Muscle of leg (tissue), 3 donors: ENCODE measurements at regions not wholly inside any gene's neighbourhood (a gene's known extent, or its start where the extent isn't known, plus 50 kb on each side); places are given as distances from the start of the nearest gene placed in this dataset.
"Not testable (repeated sequence)": the region's sequence is repeated elsewhere in the genome, so short reads cannot be mapped to it uniquely, and the experiment has no call there.

Experiments used
- DNase-seq: peaks from one replicate; pipeline ENCODE4 v3.0.0; 2013
- H3K27ac ChIP-seq: one replicate; pipeline ENCODE4 v1.5.1; 2013; ENCODE audit warnings: mild to moderate bottlenecking, low read length, control low read depth
- H3K27me3 ChIP-seq: one replicate; pipeline ENCODE4 v1.6.1; 2013; ENCODE audit warnings: low read length; ENCODE audit not compliant: control insufficient read depth, insufficient read depth
- H3K36me3 ChIP-seq: one replicate; pipeline ENCODE4 v1.6.1; 2013; ENCODE audit warnings: low read length; ENCODE audit not compliant: control insufficient read depth, insufficient read depth
- H3K4me1 ChIP-seq: one replicate; pipeline ENCODE4 v1.6.1; 2013; ENCODE audit warnings: low read length; ENCODE audit not compliant: control insufficient read depth, insufficient read depth
- H3K4me3 ChIP-seq: one replicate; pipeline ENCODE4 v1.5.1; 2013; ENCODE audit warnings: low read length, control low read depth
- H3K9me3 ChIP-seq: replicated peaks from 2 replicates; pipeline ENCODE4 v1.6.1; 2013; ENCODE audit warnings: low read depth, low read length; ENCODE audit not compliant: control insufficient read depth
- WGBS: methylation state at CpG from one replicate; pipeline ENCODE4 v1.1.5; 2013; ENCODE audit warnings: missing lambda C conversion rate; ENCODE audit not compliant: insufficient coverage; 5-methylcytosine and 5-hydroxymethylcytosine counted together

DNA sequence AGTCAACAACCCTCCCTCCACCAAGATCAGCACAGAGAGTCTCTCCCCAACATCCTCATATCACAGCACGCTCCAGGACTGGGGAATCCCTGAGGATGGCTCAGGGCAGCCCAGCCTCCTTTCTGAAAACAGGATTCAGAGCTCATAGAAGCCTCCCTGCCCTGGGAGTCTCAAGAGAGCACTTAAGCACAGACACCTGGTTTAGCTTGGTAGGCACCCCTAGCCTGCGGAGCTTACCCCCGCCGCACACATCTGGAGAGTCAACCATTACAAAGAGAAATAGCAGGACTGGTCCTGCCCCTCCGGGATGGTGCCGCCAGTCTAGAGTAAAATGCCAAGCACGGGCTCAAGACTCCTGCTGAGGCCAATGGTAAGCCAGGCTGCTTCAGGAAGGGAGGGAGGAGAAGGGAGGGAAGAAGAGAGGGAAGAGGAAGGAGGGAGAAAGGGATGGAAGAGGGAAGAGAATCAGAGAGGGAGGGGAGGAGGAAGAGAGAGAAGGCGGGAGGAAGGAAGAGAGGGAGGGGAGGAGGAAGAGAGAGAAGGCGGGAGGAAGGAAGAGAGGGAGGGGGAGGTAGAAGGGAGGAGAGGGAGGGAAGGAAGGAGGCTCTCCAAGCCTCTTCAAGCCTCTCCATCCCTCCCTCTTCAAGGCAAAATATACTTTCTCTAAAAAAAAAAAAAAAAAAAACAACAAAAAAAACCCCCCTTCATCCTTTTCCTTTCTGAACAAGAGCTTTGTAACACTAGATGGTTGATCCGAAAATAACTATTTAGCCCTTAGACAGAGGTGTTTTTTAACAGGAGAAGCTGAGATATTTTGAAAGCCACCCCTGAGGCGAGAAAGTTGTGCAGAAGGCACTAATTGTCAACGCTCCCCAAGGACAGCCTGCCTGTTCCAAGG, 278.6 kb upstream of the TLE3 start:
- Histone ChIP-seq H3K9me3 (no peaks in the 10 kb centered on the region), H3K27ac (peak overlapping the region; percentile 7), H3K27me3 (peaks cover 43% of the 10 kb centered on the region), H3K36me3 (no peaks in the 10 kb centered on the region), H3K4me1 (peaks cover 20% of the 10 kb centered on the region), H3K4me3 (peak overlapping the region; percentile 14)
- 20% methylated on average over 10 of the region's 12 CpGs for WGBS
- peak; percentile 41 for DNase-seq

DNA sequence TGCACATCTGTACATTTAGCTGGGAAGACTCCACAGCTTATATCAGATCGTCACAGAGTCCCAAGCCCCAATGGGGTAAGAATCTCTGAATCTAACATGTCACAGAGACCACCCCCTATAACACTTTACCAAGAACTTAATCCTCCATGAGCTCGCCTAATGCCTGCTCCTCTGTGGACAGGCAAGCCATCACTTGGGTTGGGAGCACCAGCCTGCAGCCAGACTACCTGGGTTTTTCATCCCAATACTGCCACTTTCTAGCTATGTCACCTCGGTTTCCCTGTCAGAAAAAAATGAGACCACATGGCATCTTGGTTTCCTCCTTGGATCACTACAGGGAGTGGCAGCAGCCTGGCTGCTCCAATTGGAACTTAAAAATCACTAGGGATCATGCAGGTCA, 277.9 kb upstream of the TLE3 start:
- Histone ChIP-seq H3K36me3 (no peaks in the 10 kb centered on the region), H3K4me1 (peaks cover 20% of the 10 kb centered on the region), H3K9me3 (no peaks in the 10 kb centered on the region), H3K27ac (no peak overlapping the region), H3K27me3 (peaks cover 43% of the 10 kb centered on the region), H3K4me3 (no peak overlapping the region)
- no peak for DNase-seq
- WGBS, result 74% methylated on average over 3 of the region's 3 CpGs

GRCh38 chr15:70375006-70375431, 277.3 kb upstream of the TLE3 start:
- no peak for DNase-seq
- H3K36me3 ChIP-seq, result no peaks in the 10 kb centered on the region
- H3K9me3 ChIP-seq, result no peaks in the 10 kb centered on the region
- peaks cover 43% of the 10 kb centered on the region for H3K27me3 ChIP-seq
- no peak overlapping the region for H3K27ac ChIP-seq
- peaks cover 20% of the 10 kb centered on the region for H3K4me1 ChIP-seq
- 53% methylated on average over 9 of the region's 13 CpGs for WGBS
- no peak overlapping the region for H3K4me3 ChIP-seq

DNA sequence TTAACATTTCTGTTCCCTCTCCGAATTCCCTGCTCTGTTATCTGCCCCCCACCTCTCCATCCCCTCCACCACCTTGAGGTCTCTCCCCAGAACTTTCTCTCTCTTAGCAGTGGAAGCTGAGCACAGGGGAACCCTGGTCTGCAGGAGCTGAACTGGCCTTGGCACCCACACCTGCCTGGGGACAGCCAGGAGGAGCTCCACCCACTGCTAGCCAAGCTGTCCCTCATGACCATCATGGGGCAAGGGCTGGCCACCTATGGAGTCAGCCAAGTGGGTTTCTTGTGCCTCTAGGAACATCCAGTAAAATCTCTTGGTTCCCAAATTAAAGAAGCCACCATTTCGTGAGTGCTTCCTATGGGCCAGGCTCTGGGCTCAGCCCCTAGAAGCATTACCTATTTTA, 276.4 kb upstream of the TLE3 start:
- Histone ChIP-seq H3K4me3 (no peak overlapping the region), H3K27me3 (peaks cover 40% of the 10 kb centered on the region), H3K4me1 (peaks cover 20% of the 10 kb centered on the region), H3K36me3 (no peaks in the 10 kb centered on the region), H3K9me3 (no peaks in the 10 kb centered on the region), H3K27ac (no peak overlapping the region)
- 73% methylated on average over 2 of the region's 2 CpGs for WGBS
- no peak for DNase-seq

GRCh38 chr15:70373439-70373838, 275.7 kb upstream of the TLE3 start:
- WGBS, result 100% methylated on average over 3 of the region's 4 CpGs
- not testable (repeated sequence) for H3K9me3 ChIP-seq, DNase-seq, H3K4me3 ChIP-seq, H3K36me3 ChIP-seq, H3K27ac ChIP-seq
- peaks cover 20% of the 10 kb centered on the region for H3K4me1 ChIP-seq
- H3K27me3 ChIP-seq, result peaks cover 37% of the 10 kb centered on the region

DNA sequence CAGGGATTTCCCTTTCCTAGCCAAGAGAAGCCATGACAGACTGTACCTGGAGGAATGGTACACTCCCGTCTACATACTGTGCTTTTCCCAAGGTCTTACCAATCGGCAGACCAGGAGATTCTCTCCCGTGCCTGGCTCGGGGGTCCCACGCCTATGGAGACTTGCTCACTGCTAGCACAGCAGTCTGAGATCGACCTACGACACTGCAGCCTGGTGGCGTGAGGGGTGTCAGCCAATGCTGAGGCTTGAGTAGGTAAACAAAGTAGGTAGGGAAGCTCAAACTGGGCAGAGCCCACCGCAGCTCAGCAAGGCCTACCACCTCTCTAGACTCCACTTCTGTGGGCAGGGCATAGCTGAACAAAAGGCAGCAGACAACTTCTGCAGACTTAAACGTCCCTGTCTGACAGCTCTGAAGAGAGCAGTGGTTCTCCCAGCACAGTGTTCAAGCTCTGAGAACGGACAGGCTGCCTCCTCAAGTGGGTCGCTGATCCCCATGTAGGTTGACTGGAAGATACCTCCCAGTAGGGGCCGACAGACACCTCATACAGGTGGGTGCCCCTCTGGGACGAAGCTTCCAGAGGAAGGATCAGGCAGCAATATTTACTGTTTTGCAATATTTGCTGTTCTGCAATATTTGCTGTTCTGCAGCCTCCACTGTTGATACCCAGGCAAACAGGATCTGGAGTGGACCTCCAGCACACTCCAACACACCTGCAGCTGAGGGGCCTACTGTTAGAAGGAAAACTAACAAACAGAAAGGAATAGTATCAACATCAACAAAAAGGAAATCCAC, 270.4 kb upstream of the TLE3 start:
- not testable (repeated sequence) for DNase-seq, H3K4me3 ChIP-seq, H3K27me3 ChIP-seq, H3K4me1 ChIP-seq, H3K27ac ChIP-seq, H3K9me3 ChIP-seq, H3K36me3 ChIP-seq
- WGBS, result 72% methylated on average over 11 of the region's 14 CpGs

- not testable (repeated sequence) for H3K27ac ChIP-seq, H3K4me3 ChIP-seq, H3K4me1 ChIP-seq, DNase-seq, H3K27me3 ChIP-seq, H3K36me3 ChIP-seq, H3K9me3 ChIP-seq
- WGBS, result no CpG with 5 or more reads among the region's 4 CpGs
These were observed 266.3 kb upstream of the TLE3 start for GRCh38 chr15:70364023-70364422.

DNA sequence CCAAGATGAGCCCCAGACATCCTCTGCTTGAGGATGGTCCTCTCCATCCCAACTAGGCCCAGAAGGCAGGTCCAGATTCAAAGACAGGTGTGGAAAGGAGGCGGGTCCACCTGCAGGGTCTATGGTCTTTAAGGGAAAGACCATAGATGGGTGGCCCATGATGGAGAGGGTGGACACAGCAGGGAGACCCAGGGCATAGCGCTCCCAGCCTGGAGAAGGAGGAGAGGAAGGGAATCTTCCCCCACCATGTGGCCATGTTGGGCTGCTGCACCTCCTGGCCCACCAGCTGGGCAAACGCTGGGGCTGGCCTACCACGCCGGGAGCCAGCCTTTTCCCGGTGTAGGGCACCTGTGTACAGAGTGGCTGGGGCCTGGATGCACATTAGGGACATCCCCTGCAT, 265.2 kb upstream of the TLE3 start:
- Histone ChIP-seq H3K4me1 (no peaks in the 10 kb centered on the region), H3K4me3 (no peak overlapping the region), H3K27me3 (peaks cover 5% of the 10 kb centered on the region), H3K27ac (no peak overlapping the region), H3K36me3 (no peaks in the 10 kb centered on the region), H3K9me3 (no peaks in the 10 kb centered on the region)
- WGBS, result 40% methylated on average over 2 of the region's 6 CpGs
- peak; percentile 52 for DNase-seq

DNA sequence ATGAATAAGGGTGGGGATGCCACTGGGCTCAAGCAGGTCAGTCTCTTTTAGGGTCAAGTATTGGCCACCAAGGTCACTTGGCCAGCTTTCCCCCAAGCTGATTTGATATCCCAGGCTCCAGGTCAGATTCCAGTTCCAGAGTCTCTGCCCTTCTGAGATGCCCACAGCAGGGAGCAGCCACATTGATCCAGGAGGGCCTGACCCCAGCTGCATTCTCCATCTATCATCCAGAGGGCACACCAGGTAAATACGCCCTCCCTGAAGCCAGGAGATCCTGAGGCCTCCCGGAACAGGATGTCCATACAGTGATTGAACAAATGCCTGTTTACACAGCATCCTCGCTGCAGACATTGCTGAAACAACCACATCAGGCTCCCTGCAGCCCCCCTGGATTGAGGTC, 264.6 kb upstream of the TLE3 start:
- H3K27me3 ChIP-seq, result peaks cover 5% of the 10 kb centered on the region
- H3K4me1 ChIP-seq, result no peaks in the 10 kb centered on the region
- no peak overlapping the region for H3K4me3 ChIP-seq
- H3K27ac ChIP-seq, result no peak overlapping the region
- no peaks in the 10 kb centered on the region for H3K9me3 ChIP-seq
- H3K36me3 ChIP-seq, result no peaks in the 10 kb centered on the region
- no peak for DNase-seq
- 54% methylated on average over 3 of the region's 3 CpGs for WGBS

- H3K9me3 ChIP-seq, result no peaks in the 10 kb centered on the region
- no peak overlapping the region for H3K4me3 ChIP-seq
- H3K4me1 ChIP-seq, result peaks cover 4% of the 10 kb centered on the region
- peaks cover 5% of the 10 kb centered on the region for H3K27me3 ChIP-seq
- DNase-seq, result no peak
- no peaks in the 10 kb centered on the region for H3K36me3 ChIP-seq
- no peak overlapping the region for H3K27ac ChIP-seq
- WGBS, result 76% methylated on average over 2 of the region's 11 CpGs
These were observed 264.2 kb upstream of the TLE3 start for GRCh38 chr15:70361891-70362290.
